Loucy (cell line): ENCODE measurements at regions not wholly inside any gene's neighbourhood (a gene's known extent, or its start where the extent isn't known, plus 50 kb on each side); places are given as distances from the start of the nearest gene placed in this dataset.

ENCODE experiments used
- CTCF ChIP-seq: fragments of 200-600 bp; sonication (generic); conservative IDR thresholded peaks from 2 replicates; pipeline ENCODE4 v1.5.1; 2014; ENCODE audit warnings: mild to moderate bottlenecking, antibody characterized with exemption, low read length
- EZH2phosphoT487 ChIP-seq: fragments of 200-600 bp; IDR thresholded peaks from 2 replicates; pipeline ENCODE4 v1.6.1; 2018; ENCODE audit warnings: antibody characterized with exemption, mild to moderate bottlenecking, moderate library complexity, borderline replicate concordance

- TF ChIP-seq CTCF (no peak), EZH2phosphoT487 (no peak)
Observed at GRCh38 chr1:60915441-60915840, 166.9 kb upstream of the NFIA start.
